GM18505 (cell line): ENCODE measurements at regions not wholly inside any gene's neighbourhood (a gene's known extent, or its start where the extent isn't known, plus 50 kb on each side); places are given as distances from the start of the nearest gene placed in this dataset.

Experiments
- ATAC-seq: cut with Tn5 transposase; IDR thresholded peaks from one replicate; pipeline ENCODE4 v1.9.1; 2021; ENCODE audit not compliant: unreplicated experiment
- POLR2A ChIP-seq: IDR thresholded peaks from 4 replicates; pipeline ENCODE4 v1.6.1; 2011; ENCODE audit warnings: borderline replicate concordance; ENCODE audit not compliant: insufficient read depth, insufficient read length; ENCODE audit errors: extremely low read depth

DNA sequence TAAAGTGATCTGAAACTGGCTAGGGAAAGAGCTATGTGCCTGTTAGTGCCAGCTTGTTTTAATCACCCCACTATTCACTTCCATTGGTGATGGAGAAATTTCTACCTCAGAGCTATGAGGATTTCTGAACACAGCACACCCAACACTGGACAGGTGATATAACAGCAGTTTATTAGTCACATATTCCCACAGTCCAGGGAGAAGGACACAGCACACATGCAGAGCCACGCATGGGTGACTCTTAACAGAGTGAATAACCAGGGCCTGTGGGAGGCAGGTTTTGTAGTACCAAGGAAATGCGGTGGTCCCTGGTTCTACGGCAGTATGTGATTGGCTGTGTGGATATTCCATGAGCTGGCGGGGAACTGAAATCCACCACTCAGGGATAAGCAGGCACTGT lies 455.1 kb downstream of the BTG1 start:
- no peak for ATAC-seq
- TF ChIP-seq POLR2A = no peak

DNA sequence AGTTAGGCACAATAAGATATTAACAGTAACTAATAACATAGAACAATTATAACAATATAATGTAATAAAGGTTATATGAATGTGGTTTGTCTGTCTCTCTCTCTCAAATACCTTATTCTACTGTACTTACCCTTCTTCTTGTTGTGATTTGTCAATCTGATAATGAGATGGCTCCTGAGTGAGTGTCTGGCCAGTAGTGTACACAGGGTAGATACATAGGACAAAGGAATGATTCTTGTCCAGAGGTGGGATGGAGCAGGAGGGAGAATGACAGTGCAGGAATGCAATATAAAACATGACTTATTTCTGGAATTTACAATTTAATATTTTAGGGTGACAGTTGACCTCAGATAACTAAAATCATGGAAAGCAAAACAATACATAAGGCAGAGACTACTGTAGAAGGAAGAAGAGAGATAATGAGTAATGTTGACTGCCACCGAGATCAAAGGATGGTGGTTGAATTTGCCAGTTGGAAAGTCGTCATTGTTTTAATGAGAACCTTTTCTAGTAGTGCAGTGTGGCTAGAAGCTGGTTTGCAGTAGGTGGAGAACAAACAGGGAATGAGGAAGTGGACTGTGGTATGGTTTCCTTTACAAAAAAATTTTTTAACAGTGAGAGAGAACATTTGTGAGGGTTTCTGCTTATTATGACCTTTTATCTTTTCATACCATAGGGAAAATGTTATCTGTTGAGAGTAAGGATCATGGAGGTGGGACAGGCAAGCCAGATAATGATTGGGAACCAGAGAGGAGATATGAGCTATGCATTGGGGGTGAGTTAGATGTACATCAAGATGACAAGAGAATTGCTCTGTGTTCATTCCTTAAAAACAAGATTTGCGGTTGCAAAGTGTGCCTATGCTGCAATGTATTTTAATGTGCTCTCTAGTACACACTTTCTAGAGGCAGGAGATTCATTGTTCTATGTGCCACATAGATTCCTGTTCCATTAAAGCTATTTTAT lies 458.3 kb downstream of the BTG1 start:
- no peak for ATAC-seq
- TF ChIP-seq POLR2A = no peak

DNA sequence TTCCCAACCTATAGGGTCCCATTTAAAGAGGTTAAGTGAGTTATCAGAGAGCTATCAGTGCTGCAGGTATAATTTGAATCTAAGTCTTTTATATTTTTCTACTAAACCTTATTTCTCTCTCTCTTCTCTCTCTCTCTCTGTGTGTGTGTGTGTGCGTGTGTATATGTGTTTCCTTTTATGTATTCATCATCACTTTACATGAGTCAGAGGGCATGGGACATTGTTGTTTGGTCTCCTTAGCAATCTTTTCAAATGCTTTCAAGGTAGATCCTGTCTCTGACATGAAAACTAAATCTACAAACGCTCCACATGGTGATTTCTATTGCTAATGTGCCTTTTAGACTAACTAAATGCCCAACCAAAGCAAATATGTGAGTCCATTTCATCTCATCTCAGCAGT lies 459.7 kb downstream of the BTG1 start:
- no peak for TF ChIP-seq POLR2A
- no peak for ATAC-seq

DNA sequence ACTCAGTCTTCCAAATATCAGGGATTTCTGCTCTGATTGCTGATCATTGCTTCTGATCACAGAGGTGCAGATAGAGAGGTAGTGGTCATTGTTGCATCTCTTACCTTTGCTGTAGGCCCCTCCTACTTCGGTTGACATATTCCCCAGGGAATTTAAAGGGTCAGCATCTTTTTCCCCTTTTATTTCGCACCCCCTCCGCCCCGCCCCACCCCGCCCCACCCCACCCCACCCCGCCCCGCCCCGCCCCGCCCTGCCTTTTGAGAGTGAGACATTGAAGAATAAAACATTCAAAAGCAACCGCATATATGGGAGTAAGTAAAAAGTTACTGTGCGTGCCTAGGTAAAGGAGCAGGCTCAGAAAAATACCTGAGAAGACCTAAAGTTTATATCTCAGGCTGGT lies 463.9 kb downstream of the BTG1 start:
- TF ChIP-seq POLR2A = no peak
- no peak for ATAC-seq

DNA sequence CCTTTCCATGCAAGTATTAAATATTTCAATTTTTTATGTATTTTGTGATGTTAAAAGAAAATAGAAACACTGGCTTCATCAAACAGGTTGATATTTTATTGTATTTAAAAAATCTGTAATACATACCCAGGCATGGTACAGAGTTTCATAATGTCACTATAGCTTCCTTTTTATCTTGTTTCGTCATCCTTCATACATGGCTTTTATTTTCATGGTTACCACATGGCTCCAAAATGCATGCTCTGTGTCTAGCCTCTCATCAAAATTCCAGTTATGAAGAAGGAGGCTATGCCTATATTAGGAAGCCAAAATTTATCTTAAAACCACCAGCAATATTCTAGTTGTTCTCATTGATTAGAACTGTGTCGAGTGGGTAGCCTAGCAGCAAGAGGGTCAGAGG lies 464.8 kb downstream of the BTG1 start:
- TF ChIP-seq POLR2A = no peak
- no peak for ATAC-seq

DNA sequence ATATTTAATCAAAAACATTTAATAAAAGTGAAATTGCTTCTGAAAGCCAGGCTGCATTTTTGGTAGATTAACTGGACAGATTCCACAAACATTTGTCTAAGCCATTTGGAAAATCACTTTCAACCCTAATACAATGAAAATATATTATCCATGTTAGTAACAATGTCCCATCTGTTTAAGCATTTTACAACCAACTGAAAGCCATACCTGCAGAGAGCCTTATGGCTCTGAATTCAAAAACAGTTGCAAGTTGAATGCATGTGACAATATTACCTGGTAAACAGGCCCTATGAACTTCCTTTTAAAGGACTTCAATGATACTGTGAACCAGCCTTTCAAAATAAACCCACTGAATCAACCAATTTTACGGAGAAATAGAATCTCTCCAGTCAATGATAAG lies 468.1 kb downstream of the BTG1 start:
- ATAC-seq = no peak
- TF ChIP-seq POLR2A = no peak

DNA sequence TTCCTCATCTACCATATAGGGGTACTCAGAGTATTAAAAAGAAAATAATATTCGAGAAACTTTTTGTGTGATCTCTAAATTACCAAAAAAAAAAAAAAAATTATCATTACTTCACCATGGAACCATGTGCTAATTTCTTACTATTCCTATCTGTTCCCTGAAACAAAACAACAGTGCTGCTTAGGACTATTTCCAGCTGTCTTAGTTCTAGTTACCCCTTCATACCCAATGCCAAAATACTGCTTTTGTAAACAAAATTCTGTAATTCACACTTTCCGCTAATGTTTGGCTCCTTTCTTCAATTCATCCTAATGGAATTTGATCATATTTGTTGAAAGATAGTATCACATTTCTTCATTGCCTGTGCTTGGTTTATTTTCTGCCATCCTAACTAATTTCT lies 470.2 kb downstream of the BTG1 start:
- TF ChIP-seq POLR2A = no peak
- no peak for ATAC-seq

DNA sequence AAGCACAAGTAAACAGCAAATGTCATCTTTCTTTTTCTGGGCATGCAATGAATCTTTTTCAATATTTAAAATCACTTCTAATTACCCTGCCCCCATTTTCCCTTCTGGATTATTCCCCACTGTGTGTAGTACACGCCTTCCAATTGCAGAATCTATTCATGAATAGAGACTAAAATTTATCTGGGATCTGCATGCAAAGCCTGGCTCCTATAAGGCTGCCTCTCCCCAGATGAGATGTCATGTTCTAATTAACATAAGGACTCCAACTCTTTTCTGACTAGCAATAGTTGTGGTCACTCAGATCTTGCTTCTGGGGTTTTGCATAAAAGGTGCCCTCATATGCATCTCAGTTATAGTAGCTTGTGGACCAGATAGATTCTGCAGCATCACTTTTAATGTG lies 473.5 kb downstream of the BTG1 start:
- ATAC-seq = no peak
- TF ChIP-seq POLR2A = no peak

DNA sequence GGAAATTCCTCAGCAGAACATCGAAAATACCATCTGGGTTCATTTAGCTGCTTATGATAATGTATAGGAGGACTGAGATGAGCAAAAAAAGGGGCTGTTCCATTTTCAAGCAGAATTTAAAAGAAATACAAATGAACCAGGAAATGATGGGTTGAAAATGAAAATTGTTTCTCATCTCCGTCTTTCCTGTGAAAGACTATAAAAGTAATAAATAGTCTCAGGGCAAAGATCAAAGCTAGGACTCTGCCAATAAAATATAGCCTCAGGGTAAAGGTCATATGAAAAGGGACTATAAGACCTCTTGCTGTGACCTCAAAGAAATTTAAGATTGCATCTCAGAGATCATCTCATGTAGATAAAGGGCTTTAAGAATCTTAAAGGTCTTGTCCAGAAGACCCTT lies 478.0 kb downstream of the BTG1 start:
- ATAC-seq = no peak
- no peak for TF ChIP-seq POLR2A

DNA sequence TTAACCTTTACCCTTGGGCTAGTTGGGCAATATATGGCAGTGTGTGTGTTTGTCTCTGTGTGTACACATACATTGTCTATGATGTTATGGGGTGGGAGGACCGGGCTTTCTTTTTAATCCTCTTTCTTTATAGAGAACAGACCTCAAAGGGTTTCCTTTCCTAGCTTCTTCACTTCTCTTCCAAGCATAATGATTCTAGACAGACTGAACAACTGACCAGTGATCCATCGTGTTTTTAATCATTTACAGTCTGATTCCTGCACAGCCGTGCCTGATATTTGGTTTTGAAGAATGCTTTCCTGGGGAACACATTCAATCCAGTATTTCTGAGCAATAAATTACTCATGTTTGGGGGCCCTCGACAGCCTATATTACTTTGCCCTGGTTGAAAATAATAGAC lies 481.1 kb upstream of the DCN start:
- TF ChIP-seq POLR2A = no peak
- no peak for ATAC-seq

DNA sequence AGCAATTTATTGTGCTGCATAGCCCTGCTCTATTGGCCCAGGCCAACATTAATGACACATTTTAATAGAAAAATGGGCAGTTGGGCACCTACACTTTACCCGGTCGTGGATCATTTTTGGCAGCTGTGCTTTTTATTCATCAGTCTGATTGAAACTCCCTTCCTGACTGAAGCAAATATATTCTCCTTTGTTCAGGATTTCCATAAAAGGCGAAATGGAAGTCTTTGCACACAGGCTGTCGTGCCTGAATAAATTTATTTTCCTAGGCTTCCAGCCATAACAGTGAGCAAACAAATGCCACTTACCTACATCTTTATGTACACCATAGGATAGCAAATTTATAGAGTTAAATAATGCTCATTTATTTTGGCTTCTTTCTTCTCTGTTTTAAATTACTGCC lies 480.7 kb upstream of the DCN start:
- no peak for TF ChIP-seq POLR2A
- ATAC-seq = no peak

DNA sequence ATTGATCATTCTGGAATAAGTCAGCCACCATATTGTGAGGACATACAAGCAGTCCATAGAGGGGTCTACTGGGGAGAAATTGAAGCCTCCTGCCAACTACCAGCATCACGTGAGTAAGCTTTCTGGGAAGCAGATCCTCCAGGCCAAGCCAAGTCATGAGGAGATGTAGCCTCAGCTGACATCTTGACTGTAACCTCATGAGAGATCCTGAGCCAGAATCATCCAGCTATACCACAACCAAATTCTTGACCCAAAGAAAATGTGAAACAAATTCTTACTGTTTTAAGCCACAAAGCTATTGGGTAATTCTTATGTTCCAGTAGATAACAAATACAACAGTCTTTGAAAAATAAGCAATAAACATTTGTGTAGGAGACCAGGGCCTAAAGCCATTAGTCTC lies 479.4 kb upstream of the DCN start:
- no peak for TF ChIP-seq POLR2A
- ATAC-seq = no peak

DNA sequence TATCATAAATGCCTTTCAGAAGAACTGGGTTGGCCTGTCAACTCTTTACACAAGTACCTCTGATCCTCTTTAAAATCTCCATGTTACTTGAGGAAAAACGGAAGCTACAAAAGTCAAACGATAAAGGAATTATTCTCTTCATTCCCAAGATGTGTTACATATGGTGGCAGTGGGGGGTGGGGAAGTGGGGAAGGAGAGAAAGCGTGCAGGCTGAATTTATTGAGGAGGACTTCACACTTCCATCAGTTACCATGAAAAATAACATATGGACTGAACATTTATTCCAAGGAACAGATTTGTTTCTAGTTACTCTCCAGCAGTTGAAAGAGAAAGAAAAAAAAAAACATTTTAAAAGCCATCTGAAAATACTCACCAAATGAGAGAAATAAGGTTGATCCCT lies 474.4 kb upstream of the DCN start:
- no peak for ATAC-seq
- no peak for TF ChIP-seq POLR2A

DNA sequence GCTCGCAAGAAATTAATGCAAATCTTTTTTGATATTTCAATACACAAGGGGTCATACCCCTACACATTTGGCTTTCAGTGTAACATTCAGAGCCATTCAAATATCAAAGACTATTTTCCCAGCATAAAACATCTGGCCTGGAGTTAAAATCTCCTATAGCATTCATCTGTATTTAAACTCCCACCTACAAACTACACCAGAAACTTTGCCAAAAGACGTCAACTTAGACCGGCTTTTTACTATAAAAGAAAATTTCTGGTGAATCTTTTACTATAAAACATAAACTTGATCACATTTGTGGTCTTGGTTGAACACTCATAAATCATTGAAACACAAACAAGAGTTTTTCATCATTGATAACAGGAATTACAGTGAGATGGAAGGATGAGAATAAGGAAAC lies 473.3 kb upstream of the DCN start:
- no peak for ATAC-seq
- no peak for TF ChIP-seq POLR2A
